GM19463 (cell line): ENCODE measurements at regions not wholly inside any gene's neighbourhood (a gene's known extent, or its start where the extent isn't known, plus 50 kb on each side); places are given as distances from the start of the nearest gene placed in this dataset.

ENCODE experiments used
- ATAC-seq: cut with Tn5 transposase; IDR thresholded peaks from one replicate; pipeline ENCODE4 v1.9.1; 2021; ENCODE audit warnings: mild to moderate bottlenecking, moderate library complexity; ENCODE audit not compliant: unreplicated experiment

GRCh38 chr5:61999371-61999770 is 306.6 kb upstream of the KIF2A start:
- no peak for ATAC-seq

GRCh38 chr5:62000646-62001045 is 305.4 kb upstream of the KIF2A start:
- ATAC-seq: no peak

- no peak for ATAC-seq
Observed at GRCh38 chr5:62001640-62002039, 304.4 kb upstream of the KIF2A start.

- no peak for ATAC-seq
Observed at GRCh38 chr5:62002436-62002835, 303.6 kb upstream of the KIF2A start.

- ATAC-seq: no peak
Observed at GRCh38 chr5:62005551-62005950, 300.5 kb upstream of the KIF2A start.

GRCh38 chr5:62007457-62007856 is 298.5 kb upstream of the KIF2A start:
- no peak for ATAC-seq

GRCh38 chr5:62011089-62011664 is 294.8 kb upstream of the KIF2A start:
- ATAC-seq: no peak

- ATAC-seq: no peak
Observed at GRCh38 chr5:62017092-62017491, 288.9 kb upstream of the KIF2A start.

GRCh38 chr5:62029303-62029702 is 276.7 kb upstream of the KIF2A start:
- no peak for ATAC-seq

GRCh38 chr5:62030326-62030725 is 275.7 kb upstream of the KIF2A start:
- ATAC-seq: no peak

- no peak for ATAC-seq
Observed at GRCh38 chr5:62038024-62038423, 268.0 kb upstream of the KIF2A start.

- no peak for ATAC-seq
Observed at GRCh38 chr5:62041156-62041756, 264.8 kb upstream of the KIF2A start.

- no peak for ATAC-seq
Observed at GRCh38 chr5:62042007-62042406, 264.0 kb upstream of the KIF2A start.

- ATAC-seq: no peak
Observed at GRCh38 chr5:62043289-62044280, 262.4 kb upstream of the KIF2A start.

- no peak for ATAC-seq
Observed at GRCh38 chr5:62044989-62045388, 261.0 kb upstream of the KIF2A start.

- ATAC-seq: no peak
Observed at GRCh38 chr5:62046191-62046590, 259.8 kb upstream of the KIF2A start.

- no peak for ATAC-seq
Observed at GRCh38 chr5:62051747-62052146, 254.3 kb upstream of the KIF2A start.

- no peak for ATAC-seq
Observed at GRCh38 chr5:62059960-62060359, 246.0 kb upstream of the KIF2A start.

- no peak for ATAC-seq
Observed at GRCh38 chr5:62065050-62065449, 241.0 kb upstream of the KIF2A start.

- no peak for ATAC-seq
Observed at GRCh38 chr5:62066761-62067277, 239.2 kb upstream of the KIF2A start.

GRCh38 chr5:62068554-62068953 is 237.5 kb upstream of the KIF2A start:
- no peak for ATAC-seq

- no peak for ATAC-seq
Observed at GRCh38 chr5:62077387-62077786, 228.6 kb upstream of the KIF2A start.
